ENCODE measurements at regions not wholly inside any gene's neighbourhood (a gene's known extent, or its start where the extent isn't known, plus 50 kb on each side); places are given as distances from the start of the nearest gene placed in this dataset.

DNA sequence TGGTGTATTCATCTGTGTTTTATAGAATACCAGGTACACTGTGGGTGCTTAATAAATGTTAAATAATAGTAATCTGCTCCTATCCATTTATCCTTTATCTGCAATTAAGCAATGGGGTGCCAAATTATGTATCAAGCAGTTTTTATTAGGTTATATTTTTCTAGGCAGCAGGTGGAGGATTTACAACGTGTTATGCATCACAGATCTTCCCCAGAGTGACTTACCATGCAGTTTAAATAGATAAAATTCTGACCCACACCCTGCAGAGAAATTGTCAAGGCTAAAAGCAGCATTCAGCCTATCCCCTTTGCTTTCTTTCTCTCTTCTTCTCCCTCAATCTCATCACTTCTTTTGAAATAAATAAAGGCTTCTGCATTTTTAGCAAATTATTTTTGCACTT lies 306.4 kb downstream of the CXXC4 start:
- DNase-seq: no peak
- intact Hi-C loops (cut with DNase I): no loop called here

DNA sequence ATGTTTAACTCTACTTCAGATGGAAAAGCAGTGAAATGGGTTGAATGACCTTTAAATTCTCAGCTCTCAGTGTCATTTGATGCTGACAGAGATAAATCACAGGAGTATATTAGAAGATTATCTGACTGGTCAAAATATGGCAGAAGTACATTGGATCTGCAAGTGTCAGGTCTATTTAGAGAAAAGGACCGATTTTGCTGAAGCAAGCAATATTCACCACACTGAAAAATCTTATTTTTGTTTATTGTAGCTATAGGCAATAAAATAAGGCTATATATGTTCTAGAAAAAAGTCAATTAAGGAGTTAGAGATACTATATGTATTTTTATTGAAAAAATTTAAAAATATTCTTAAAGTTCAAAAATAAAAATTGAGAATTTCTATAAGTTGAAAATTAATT lies 325.3 kb downstream of the CXXC4 start:
- DNase-seq: no peak
- intact Hi-C loops (cut with DNase I): no loop called here

DNA sequence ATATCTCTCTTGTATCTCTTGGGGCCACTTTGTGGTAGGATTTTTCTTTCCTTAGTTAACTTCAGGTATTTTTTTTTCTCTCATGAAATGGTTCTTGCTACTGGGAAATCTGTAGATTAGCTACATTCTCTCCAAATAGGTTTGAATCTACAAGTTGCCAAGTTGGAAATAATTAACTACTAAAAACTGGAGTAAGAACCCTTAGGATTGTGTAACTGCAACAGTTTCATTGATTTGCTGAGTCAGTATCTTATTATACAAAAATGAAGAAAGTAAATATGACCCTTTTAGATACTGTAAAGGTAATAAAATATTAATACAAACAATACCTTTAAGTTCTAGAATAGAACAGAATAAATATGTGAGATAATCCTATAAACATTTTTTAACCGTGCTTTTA lies 327.9 kb downstream of the CXXC4 start:
- no peak for DNase-seq

DNA sequence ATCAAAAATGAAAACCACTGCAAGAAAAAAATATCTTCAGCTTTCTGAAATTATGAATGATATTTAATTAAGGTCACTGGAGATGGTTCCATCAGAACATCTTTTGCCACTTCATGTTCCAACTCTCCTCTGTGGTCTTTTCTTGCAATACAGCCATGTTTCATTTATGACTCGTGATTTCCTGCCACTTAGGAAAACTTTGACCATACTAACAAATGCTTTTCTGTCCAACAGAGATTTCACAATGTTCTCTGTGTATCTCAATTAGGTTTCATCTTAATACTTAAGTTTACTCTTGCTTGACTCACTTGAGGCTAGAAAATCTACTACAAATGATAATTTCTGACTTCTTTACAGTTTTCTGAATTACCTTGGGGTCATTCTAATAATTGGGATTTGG lies 330.9 kb downstream of the CXXC4 start:
- DNase-seq: no peak
- intact Hi-C loops (cut with DNase I): no loop called here

More for the DNA sequence above, 327.9 kb downstream of the CXXC4 start:
- intact Hi-C loops (cut with DNase I): no loop called here

- no peak for DNase-seq
- intact Hi-C loops (cut with DNase I): no loop called here
Observed at GRCh38 chr4:104146048-104146447, 348.6 kb downstream of the CXXC4 start.

DNA sequence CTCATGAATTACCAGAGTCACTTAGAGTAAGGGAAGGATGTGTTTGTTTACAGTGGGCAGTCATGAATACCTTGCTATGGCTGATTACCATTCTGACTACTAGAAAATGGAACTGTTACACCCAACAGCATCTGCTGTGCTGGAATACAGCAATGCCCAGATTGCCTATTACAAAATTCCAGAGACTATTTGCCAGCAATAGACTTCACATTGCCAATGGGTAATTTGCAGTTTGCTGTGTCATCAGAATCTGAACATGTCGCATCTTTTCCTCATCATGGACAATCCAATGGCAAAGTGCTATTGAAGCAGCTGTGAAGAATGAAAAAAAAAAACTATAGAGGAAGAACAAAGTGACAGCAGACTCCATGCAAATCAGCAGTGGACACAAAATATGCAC lies 356.6 kb downstream of the CXXC4 start:
- intact Hi-C loops (cut with DNase I): no loop called here
- DNase-seq: no peak

DNA sequence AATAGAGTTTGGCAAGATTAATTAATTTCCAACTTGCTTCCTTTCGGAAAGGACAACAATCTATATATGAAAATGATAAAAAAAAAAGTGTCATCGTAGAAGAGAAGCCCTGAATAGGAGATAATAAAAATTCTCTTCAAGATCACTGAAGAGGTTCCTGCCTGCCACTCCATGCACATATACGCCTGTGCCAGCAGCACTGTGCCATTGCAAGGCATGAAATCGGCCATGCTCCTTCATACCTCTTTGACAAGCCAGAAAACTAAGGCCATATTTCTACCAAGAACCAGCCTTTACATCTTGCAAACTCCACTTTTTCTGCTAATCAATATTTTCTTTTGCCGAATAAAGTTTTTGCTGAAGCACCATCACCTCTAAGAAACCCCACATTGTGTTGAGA lies 365.5 kb downstream of the CXXC4 start:
- intact Hi-C loops (cut with DNase I): no loop called here
- no peak for DNase-seq

DNA sequence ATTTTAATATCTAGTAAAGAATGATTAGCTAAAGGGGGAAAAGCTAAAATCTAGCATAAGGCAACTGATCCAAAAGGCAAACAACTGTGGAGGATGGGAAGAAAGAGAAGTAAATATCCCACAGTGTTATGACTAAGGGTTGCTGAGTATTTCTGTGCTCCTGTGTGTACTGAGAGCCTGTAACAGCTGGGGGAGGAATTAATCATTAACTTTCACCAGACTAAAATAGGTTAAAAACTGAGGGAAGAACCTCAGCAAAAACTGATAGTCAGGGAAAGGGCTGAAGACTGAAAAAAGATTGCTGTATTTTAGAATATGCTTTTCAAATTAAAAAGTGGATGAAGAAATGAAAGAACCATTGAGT lies 365.9 kb downstream of the CXXC4 start:
- no peak for DNase-seq
- intact Hi-C loops (cut with DNase I): no loop called here

GRCh38 chr4:104128031-104128849 lies 366.5 kb downstream of the CXXC4 start:
- DNase-seq: no peak
- intact Hi-C loops (cut with DNase I): no loop called here

DNA sequence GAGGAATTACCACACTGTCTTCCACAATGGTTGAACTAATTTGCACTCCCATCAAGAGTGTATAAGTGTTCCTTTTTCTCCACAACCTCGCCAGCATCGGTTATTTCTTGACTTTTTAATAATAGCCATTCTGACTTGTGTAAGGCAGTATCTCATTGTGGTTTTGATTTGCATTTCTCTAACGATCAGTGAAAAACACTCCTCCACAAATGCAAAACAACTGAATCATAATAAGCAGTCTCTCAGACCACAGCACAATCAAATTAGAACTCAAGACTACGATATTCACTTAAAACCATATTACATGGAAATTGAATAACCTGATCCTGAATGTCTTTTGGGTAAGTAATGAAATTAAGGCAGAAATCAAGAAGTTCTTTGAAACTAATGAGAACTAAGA lies 371.7 kb downstream of the CXXC4 start:
- no peak for DNase-seq
- intact Hi-C loops (cut with DNase I): no loop called here

DNA sequence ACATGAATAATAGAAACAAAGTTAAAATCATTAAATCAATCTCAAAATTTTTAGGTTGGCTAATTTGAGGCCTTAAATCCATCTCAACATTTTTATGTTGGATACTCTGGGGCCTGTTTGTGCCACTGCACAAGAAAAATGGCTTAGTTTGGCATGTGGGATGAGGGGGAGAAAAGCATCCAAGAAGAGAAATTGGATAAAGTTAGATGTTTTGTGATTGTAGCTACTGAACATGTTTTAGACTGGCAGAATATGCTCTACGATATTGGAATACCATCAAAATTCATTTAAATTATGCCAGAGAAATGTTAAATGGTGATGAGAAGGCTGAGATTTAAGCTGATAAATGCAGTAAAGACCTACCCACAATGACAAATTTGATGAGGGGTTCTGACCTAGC lies 376.9 kb downstream of the CXXC4 start:
- no peak for DNase-seq
- intact Hi-C loops (cut with DNase I): no loop called here

- intact Hi-C loops (cut with DNase I): no loop called here
- no peak for DNase-seq
Observed at GRCh38 chr4:104113850-104114249, 380.8 kb downstream of the CXXC4 start.

GRCh38 chr4:104099141-104099540 lies 379.4 kb upstream of the TACR3 start:
- DNase-seq: no peak
- intact Hi-C loops (cut with DNase I): no loop called here

- no peak for DNase-seq
- intact Hi-C loops (cut with DNase I): no loop called here
Observed at GRCh38 chr4:104093247-104093646, 373.5 kb upstream of the TACR3 start.

GRCh38 chr4:104073229-104073628 lies 353.4 kb upstream of the TACR3 start:
- DNase-seq: no peak
- intact Hi-C loops (cut with DNase I): no loop called here

GRCh38 chr4:104066533-104066932 lies 346.7 kb upstream of the TACR3 start:
- intact Hi-C loops (cut with DNase I): loop anchor here (10.0 kb wide), 1 partner anchor 428 kb away; the partner anchor contains the start of gene CXXC4
- DNase-seq: no peak

- DNase-seq: peak; percentile 60 to 93 (median 82)
- intact Hi-C loops (cut with DNase I): loop anchor here (10.0 kb wide), 1 partner anchor 430 kb away; the partner anchor contains the start of gene CXXC4
Observed at GRCh38 chr4:104064646-104065577, 345.1 kb upstream of the TACR3 start.

GRCh38 chr4:104063341-104063740 lies 343.6 kb upstream of the TACR3 start:
- intact Hi-C loops (cut with DNase I): loop anchor here (10.0 kb wide), 1 partner anchor 431 kb away; the partner anchor contains the start of gene CXXC4
- DNase-seq: no peak

- intact Hi-C loops (cut with DNase I): no loop called here
- no peak for DNase-seq
Observed at GRCh38 chr4:104044369-104044768, 324.6 kb upstream of the TACR3 start.

DNA sequence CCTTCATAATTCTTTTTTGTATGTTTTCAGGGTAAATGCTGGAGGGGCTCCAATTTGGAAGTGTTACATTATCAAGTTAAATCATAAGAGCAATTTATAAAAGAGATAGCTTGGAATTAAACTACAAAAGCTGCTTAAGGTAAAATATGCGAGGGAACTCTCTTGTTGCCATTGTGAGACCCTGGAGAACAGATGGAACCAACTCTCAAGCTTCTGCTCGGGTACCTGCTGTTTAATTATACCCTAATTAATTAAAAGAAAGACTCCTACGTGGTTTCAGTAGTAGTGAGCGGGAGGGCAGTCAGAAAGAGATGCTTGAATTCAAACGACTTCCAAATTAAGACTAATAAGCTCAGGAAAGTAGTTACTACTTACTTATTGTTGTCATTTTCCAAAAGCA lies 313.1 kb upstream of the TACR3 start:
- intact Hi-C loops (cut with DNase I): no loop called here
- no peak for DNase-seq

All from head of caudate nucleus (tissue), 42 donors.